Ovary (tissue), 7 donors: ENCODE measurements at regions not wholly inside any gene's neighbourhood (a gene's known extent, or its start where the extent isn't known, plus 50 kb on each side); places are given as distances from the start of the nearest gene placed in this dataset.

Source experiments
- DNase-seq, 5 donors: peaks; one replicate each; pipeline ENCODE4 v3.0.0-alpha.2; 2019 to 2020
- H3K27ac ChIP-seq, 2 donors: fragments of 200-600 bp; one replicate each; pipeline versions ENCODE4 v1.5.1 to v1.8.0; 2019 to 2022
- H3K27me3 ChIP-seq: fragments of 200-600 bp; one replicate; pipeline ENCODE4 v1.8.0; 2022
- H3K36me3 ChIP-seq: fragments of 200-600 bp; sonication (generic); one replicate; pipeline ENCODE4 v1.5.1; 2019
- H3K4me1 ChIP-seq: one replicate; pipeline ENCODE4 v1.8.1; 2013; ENCODE audit warnings: mild to moderate bottlenecking, moderate library complexity; ENCODE audit not compliant: insufficient read depth
- H3K4me3 ChIP-seq: fragments of 200-600 bp; sonication (generic); one replicate; pipeline ENCODE4 v1.5.1; 2017
- H3K9me3 ChIP-seq, 2 donors: fragments of 200-600 bp in 1 of 2; sonication (generic) in 1 of 2; one replicate each; pipeline versions ENCODE4 v1.5.1 to v1.8.1; 2013 to 2019; ENCODE audit warnings: mild to moderate bottlenecking in 1 of 2, moderate library complexity in 1 of 2
- CTCF ChIP-seq, 3 donors: fragments of 450-650 bp in 2 of 3; fragments of 200-600 bp in 1 of 3; IDR thresholded peaks; one replicate each; pipeline versions ENCODE4 v1.5.1 to v1.8.0; 2016 to 2022; ENCODE audit warnings: antibody characterized with exemption in 3 of 3, mild to moderate bottlenecking in 1 of 3
- EP300 ChIP-seq: sonication (generic); formaldehyde crosslinking; IDR thresholded peaks from one replicate; pipeline ENCODE4 v1.6.1; 2017; ENCODE audit warnings: antibody characterized with exemption
- POLR2A ChIP-seq: fragments of 450-650 bp; IDR thresholded peaks from one replicate; pipeline ENCODE4 v1.6.1; 2017; ENCODE audit warnings: antibody characterized with exemption, mild to moderate bottlenecking, moderate library complexity
- WGBS, 3 donors: extraction: QIAGEN DNeasy Blood & Tissue Kit in 1 of 3; methylation state at CpG; one replicate each; pipeline versions ENCODE4 v1.1.5 to v1.1.7; 2013 to 2017; 5-methylcytosine and 5-hydroxymethylcytosine counted together
- intact Hi-C, 4 donors: fragments of 100-400 bp; cut with DNase I; formaldehyde crosslinking; loops; one replicate each; pipeline versions ENCODE4 v1.11.0 to v1.15.1; 2022 to 2023
- donor health status: DM: no; HTN: no; CAD: no; lungs with moderate emphysema.
- donor health status: DM: no; HTN: no; CAD: no.
- donor health status: Bipolar disorder and iron deficiency.
- donor health status: DM: no; HTN: no; CAD: no.
- donor health status: DM: yes; HTN: yes; CAD: no.

- no peak for TF ChIP-seq POLR2A
- TF ChIP-seq CTCF (IDR thresholded peaks at IDR 0.05) = no peak
- TF ChIP-seq EP300 = no peak
- H3K27ac ChIP-seq = no peak overlapping the region
- no peaks in the 10 kb centered on the region for H3K27me3 ChIP-seq
- H3K4me3 ChIP-seq = no peak overlapping the region
- H3K36me3 ChIP-seq = no peaks in the 10 kb centered on the region
- H3K9me3 ChIP-seq = no peaks in the 10 kb centered on the region
- intact Hi-C loops = no loop called here
- WGBS, 3 donors = 71 to 79% (median 78%) methylated on average over 4 of the region's 4 CpGs
- no peaks in the 10 kb centered on the region for H3K4me1 ChIP-seq
- DNase-seq = no peak
These were observed 184.9 kb upstream of the AADAT start for GRCh38 chr4:170274616-170275015.

- Histone ChIP-seq H3K27ac (no peak overlapping the region), H3K27me3 (no peaks in the 10 kb centered on the region), H3K36me3 (no peaks in the 10 kb centered on the region), H3K9me3 (no peaks in the 10 kb centered on the region), H3K4me1 (no peaks in the 10 kb centered on the region), H3K4me3 (no peak overlapping the region)
- TF ChIP-seq EP300 = no peak
- intact Hi-C loops = no loop called here
- DNase-seq = no peak
- WGBS, 3 donors = 68 to 81% (median 77%) methylated on average over 4 of the region's 4 CpGs
These were observed 183.2 kb upstream of the AADAT start for GRCh38 chr4:170272959-170273358.

DNA sequence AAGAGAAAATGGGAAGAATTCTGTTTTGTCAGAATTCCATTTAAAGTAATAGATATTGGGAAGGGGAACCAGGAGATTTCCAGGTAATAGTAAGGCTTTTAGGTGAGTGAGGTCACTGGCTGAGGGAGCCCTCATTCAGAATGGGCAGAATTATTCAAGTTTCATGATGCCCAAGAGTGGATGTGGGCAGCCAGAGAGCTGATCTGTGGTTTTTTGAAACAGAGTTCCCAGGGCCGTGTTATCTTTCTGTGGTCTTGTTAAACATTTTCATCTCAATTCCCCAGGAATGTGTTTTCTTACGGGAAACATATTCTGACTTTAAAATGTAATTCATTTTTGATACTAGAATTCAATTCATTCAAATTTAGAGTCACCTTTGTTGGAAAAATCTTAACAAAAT lies 182.0 kb upstream of the AADAT start:
- Histone ChIP-seq H3K27me3 (no peaks in the 10 kb centered on the region), H3K27ac (no peak overlapping the region), H3K4me3 (no peak overlapping the region), H3K36me3 (no peaks in the 10 kb centered on the region), H3K9me3 (no peaks in the 10 kb centered on the region), H3K4me1 (no peaks in the 10 kb centered on the region)
- no peak for TF ChIP-seq EP300
- TF ChIP-seq POLR2A = no peak
- TF ChIP-seq CTCF (IDR thresholded peaks at IDR 0.05) = no peak
- DNase-seq = no peak
- WGBS, 3 donors = 70 to 75% (median 75%) methylated on average over 2 of the region's 2 CpGs
- intact Hi-C loops = no loop called here

DNA sequence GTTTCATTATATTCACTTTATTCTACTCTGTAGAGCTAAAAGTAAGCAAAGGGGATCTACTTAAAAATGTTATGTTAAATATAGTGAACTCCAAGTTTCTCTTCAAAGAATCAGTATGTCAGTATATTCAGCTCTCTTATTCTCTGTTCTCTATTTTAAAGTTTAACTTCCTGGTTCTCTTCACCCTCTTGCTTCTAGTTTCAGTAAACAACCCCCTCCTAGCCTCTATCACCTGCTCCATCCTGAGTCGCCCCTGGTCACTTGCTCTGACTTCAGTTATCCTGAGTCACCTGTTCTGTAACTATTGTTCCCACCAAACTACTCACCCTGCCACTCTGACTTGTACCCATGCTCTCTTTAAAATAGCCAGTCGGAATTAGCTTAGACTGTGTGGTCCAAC lies 180.9 kb upstream of the AADAT start:
- Histone ChIP-seq H3K27me3 (no peaks in the 10 kb centered on the region), H3K9me3 (no peaks in the 10 kb centered on the region), H3K27ac (no peak overlapping the region), H3K4me1 (no peaks in the 10 kb centered on the region), H3K36me3 (no peaks in the 10 kb centered on the region), H3K4me3 (no peak overlapping the region)
- DNase-seq = no peak
- 87 to 94% (median 88%) methylated on average over 2 of the region's 2 CpGs for WGBS, 3 donors
- TF ChIP-seq EP300 = no peak
- TF ChIP-seq CTCF (IDR thresholded peaks at IDR 0.05) = no peak
- TF ChIP-seq POLR2A = no peak
- intact Hi-C loops = no loop called here

- H3K4me3 ChIP-seq = no peak overlapping the region
- H3K9me3 ChIP-seq = no peaks in the 10 kb centered on the region
- DNase-seq = no peak
- no peaks in the 10 kb centered on the region for H3K27me3 ChIP-seq
- 89 to 95% (median 95%) methylated on average over 2 of the region's 2 CpGs for WGBS, 3 donors
- no peaks in the 10 kb centered on the region for H3K36me3 ChIP-seq
- TF ChIP-seq POLR2A (no peak), CTCF (IDR thresholded peaks at IDR 0.05) (no peak), EP300 (no peak)
- H3K4me1 ChIP-seq = no peaks in the 10 kb centered on the region
- no peak overlapping the region for H3K27ac ChIP-seq
- intact Hi-C loops = no loop called here
These were observed 180.2 kb upstream of the AADAT start for GRCh38 chr4:170269950-170270349.
